ENCODE measurements at regions not wholly inside any gene's neighbourhood (a gene's known extent, or its start where the extent isn't known, plus 50 kb on each side); places are given as distances from the start of the nearest gene placed in this dataset.

DNA sequence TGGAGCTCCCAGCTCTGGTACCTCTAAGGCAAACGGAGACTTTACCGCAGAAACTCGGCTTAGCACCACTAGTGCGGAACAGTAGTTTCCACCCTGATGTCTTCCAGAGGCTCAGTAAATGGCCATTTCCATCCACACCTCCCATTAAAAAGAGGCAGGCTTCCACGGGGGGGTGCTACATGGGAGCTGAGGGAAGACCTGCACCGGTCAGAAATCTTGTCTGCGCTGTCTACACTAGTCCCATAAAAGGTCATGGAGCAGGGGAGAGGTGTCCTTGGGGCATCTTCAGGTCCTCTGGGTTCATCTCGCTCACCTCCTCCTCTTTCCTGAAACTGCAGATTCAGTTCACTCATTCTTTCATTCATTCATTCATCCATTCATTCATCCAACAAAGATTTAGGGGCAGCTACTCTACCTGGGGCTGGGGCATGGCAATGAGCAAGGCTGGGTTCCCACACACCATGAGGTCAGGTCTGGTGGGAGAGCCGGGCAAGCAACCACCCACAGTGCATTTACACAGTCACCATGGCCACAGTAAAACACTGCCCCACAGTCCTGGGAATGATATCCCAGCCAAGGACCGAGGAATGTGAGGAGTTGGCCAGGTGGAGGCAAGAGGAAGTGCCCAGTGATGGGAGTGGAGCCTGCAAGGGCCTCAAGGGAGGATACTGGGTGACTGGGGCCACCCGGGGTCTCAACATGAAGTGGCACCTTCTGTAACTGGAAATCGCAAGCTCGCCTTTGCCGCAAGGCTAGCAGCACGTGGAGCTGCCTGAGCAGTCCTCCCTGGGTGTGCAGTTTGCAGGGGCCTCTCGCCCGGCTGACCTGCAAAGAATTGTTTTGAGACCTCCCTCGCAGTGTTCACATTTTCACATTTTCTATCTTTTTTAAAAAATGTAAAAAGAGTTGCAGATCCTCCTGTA lies 180.2 kb upstream of the RAB6C start:
- TF ChIP-seq, protein P1, sequence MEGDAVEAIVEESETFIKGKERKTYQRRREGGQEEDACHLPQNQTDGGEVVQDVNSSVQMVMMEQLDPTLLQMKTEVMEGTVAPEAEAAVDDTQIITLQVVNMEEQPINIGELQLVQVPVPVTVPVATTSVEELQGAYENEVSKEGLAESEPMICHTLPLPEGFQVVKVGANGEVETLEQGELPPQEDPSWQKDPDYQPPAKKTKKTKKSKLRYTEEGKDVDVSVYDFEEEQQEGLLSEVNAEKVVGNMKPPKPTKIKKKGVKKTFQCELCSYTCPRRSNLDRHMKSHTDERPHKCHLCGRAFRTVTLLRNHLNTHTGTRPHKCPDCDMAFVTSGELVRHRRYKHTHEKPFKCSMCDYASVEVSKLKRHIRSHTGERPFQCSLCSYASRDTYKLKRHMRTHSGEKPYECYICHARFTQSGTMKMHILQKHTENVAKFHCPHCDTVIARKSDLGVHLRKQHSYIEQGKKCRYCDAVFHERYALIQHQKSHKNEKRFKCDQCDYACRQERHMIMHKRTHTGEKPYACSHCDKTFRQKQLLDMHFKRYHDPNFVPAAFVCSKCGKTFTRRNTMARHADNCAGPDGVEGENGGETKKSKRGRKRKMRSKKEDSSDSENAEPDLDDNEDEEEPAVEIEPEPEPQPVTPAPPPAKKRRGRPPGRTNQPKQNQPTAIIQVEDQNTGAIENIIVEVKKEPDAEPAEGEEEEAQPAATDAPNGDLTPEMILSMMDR (IDR thresholded peaks at IDR 0.05): no peak
- TF ChIP-seq POLR2A (IDR thresholded peaks at IDR 0.05): no peak

Data from Peyer's patch (tissue), 4 donors.